ENCODE measurements at regions not wholly inside any gene's neighbourhood (a gene's known extent, or its start where the extent isn't known, plus 50 kb on each side); places are given as distances from the start of the nearest gene placed in this dataset.

DNA sequence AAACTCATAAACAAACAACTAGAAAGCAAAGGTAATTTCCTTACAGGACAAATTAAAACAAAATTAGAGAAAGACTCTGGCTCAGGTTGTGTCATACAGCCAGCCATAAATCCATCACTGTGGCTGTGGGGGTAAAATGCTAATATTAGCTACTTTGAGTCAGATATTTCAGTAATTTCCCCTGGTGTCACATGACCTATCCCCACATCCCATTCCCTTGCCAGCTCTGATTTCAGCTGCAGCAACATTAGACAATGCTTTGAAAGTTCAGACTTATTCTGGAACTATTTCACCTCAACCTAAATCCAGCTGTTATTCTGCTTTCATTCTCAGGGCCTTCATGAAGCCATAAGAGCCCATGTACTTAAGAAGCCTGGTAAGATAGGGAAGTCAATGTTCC is 55.3 kb downstream of the RPL10L start:
- Mint-ChIP-seq H3K36me3 (ENCODE audit: low read depth) (no peaks in the 10 kb centered on the region), H3K4me3 (no peak overlapping the region), H3K27ac (no peak overlapping the region), H3K4me1 (no peaks in the 10 kb centered on the region), H3K9me3 (no peaks in the 10 kb centered on the region), H3K27me3 (ENCODE audit: low read depth, poor library complexity) (peaks cover 4% of the 10 kb centered on the region)
- no peak for DNase-seq
- TF ChIP-seq, protein P1, sequence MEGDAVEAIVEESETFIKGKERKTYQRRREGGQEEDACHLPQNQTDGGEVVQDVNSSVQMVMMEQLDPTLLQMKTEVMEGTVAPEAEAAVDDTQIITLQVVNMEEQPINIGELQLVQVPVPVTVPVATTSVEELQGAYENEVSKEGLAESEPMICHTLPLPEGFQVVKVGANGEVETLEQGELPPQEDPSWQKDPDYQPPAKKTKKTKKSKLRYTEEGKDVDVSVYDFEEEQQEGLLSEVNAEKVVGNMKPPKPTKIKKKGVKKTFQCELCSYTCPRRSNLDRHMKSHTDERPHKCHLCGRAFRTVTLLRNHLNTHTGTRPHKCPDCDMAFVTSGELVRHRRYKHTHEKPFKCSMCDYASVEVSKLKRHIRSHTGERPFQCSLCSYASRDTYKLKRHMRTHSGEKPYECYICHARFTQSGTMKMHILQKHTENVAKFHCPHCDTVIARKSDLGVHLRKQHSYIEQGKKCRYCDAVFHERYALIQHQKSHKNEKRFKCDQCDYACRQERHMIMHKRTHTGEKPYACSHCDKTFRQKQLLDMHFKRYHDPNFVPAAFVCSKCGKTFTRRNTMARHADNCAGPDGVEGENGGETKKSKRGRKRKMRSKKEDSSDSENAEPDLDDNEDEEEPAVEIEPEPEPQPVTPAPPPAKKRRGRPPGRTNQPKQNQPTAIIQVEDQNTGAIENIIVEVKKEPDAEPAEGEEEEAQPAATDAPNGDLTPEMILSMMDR (IDR thresholded peaks at IDR 0.05), result no peak

DNA sequence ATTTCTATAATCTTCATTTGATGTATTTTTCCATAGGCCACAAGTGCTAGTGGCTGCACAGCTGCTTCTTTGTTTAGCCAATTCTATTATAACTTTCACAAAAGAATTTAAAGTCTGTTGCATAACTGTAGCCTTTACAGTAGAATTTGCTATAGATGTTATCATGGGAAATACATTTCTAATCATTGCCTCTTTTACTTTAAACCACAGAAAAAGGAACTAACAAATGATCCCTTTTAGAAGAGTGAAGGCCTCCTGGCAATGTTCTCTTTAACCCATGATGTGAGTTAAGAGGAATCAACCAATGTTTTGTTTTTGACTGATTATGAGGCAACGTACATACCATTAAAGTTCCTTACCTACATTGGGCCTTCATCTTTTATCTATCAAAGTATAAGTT is 68.8 kb downstream of the RPL10L start:
- H3K27ac Mint-ChIP-seq, result no peak overlapping the region
- TF ChIP-seq, protein P1 (IDR thresholded peaks at IDR 0.05), result no peak
- no peak overlapping the region for H3K4me3 Mint-ChIP-seq
- H3K36me3 Mint-ChIP-seq (ENCODE audit: low read depth), result no peaks in the 10 kb centered on the region
- no peaks in the 10 kb centered on the region for H3K27me3 Mint-ChIP-seq (ENCODE audit: low read depth, poor library complexity)
- H3K4me1 Mint-ChIP-seq, result no peaks in the 10 kb centered on the region
- no peak for DNase-seq
- peaks cover 11% of the 10 kb centered on the region for H3K9me3 Mint-ChIP-seq

DNA sequence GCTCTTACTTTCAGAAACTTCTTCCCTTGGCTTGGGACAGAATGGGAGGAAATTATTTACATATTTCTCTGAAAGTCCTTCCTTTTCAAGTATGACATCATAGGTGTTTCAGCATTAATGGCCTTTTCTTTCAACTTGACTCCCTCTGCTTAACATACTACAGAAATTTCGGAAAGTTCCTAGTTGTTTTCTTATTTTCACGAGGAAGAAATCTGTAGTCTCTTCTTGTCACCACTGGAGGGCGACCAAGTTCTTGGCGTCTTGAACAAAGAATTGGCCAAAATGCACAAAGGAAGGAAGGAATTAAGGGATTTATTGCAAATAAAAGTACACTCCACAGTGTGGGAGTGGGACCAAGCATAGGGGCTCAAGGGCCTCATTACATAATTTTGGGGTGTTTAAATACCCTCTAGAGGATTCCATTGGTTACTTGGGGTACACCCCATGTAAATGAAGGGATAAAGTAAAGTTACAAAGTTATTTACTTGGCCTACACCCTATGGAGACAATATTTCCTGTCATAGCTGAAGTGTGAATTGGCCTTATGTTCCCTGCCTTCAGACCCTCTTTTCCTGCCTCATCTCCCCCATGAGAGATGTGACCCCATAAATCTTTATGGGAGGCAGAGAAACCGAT is 70.4 kb downstream of the RPL10L start:
- H3K4me1 Mint-ChIP-seq, result no peaks in the 10 kb centered on the region
- no peak overlapping the region for H3K4me3 Mint-ChIP-seq
- H3K36me3 Mint-ChIP-seq (ENCODE audit: low read depth), result no peaks in the 10 kb centered on the region
- H3K9me3 Mint-ChIP-seq, result peaks cover 11% of the 10 kb centered on the region
- H3K27me3 Mint-ChIP-seq (ENCODE audit: low read depth, poor library complexity), result no peaks in the 10 kb centered on the region
- TF ChIP-seq, protein P1 (IDR thresholded peaks at IDR 0.05), result peak; percentile 65
- DNase-seq, result peak; percentile 39
- H3K27ac Mint-ChIP-seq, result no peak overlapping the region

DNA sequence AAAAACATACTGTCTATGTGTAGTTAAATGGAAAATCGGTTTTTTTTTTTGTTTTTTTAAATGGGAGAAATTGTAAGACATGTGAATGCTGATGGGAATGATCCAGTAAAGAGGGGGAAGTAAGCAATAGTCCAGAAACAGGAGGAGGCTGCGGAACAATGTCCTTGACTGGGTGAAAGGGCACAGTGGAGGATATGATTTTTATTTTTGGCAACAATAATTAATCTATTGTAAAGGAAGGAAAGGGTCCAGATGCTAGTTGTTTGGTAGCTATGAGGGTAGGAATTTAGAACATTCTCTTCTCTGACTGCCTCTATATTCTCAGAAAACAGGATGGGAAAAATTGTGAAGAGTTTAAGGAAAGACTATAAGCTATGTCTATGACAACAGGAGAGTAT is 76.6 kb downstream of the RPL10L start:
- peaks cover 24% of the 10 kb centered on the region for H3K4me1 Mint-ChIP-seq
- peaks cover 14% of the 10 kb centered on the region for H3K36me3 Mint-ChIP-seq (ENCODE audit: low read depth)
- no peak overlapping the region for H3K4me3 Mint-ChIP-seq
- TF ChIP-seq, protein P1 (IDR thresholded peaks at IDR 0.05), result no peak
- no peak for DNase-seq
- H3K9me3 Mint-ChIP-seq, result peaks cover 15% of the 10 kb centered on the region
- peak overlapping the region; percentile 41 for H3K27ac Mint-ChIP-seq
- H3K27me3 Mint-ChIP-seq (ENCODE audit: low read depth, poor library complexity), result peaks cover 3% of the 10 kb centered on the region

DNA sequence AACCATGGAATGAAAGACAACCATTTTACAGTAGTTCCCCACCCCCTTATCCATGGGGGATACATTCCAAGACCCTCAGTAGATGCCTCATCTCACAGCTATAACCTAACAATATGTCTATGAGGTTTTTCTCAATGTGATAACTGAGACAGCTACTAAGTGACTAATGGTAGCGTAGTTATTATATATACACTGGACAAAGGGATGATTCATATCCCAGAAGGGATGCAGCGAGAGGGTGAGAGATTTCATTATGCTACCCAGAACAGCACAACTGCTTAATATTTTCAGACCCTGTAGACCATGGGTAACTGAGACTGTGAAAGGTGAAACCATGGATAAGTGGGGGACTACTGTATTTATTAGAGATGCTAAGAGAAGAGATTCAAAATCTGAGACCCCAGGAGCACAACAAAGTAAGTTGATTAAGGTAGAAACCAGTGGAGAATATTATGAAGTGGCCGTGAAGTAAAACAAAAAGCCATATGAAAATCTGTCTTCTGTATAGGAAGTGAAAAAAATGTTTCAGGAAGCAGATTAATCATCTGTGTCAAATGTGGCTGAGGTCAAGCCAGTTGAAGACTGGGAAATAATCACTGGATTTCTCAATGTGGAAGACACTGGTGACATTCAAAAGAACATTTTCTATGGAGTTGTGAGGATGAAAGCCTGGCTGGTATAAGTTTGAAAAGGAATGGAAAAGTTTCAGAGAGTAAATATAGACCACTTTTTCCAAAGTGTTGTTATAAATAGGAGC is 77.2 kb downstream of the RPL10L start:
- Mint-ChIP-seq H3K36me3 (ENCODE audit: low read depth) (peaks cover 18% of the 10 kb centered on the region), H3K27me3 (ENCODE audit: low read depth, poor library complexity) (peaks cover 3% of the 10 kb centered on the region), H3K4me3 (no peak overlapping the region), H3K4me1 (peaks cover 24% of the 10 kb centered on the region), H3K27ac (peak overlapping the region; percentile 41), H3K9me3 (peaks cover 18% of the 10 kb centered on the region)
- TF ChIP-seq, protein P1 (IDR thresholded peaks at IDR 0.05), result no peak
- no peak for DNase-seq

All from nephron progenitor cell (in vitro differentiated cells).